ENCODE measurements at regions not wholly inside any gene's neighbourhood (a gene's known extent, or its start where the extent isn't known, plus 50 kb on each side); places are given as distances from the start of the nearest gene placed in this dataset.

DNA sequence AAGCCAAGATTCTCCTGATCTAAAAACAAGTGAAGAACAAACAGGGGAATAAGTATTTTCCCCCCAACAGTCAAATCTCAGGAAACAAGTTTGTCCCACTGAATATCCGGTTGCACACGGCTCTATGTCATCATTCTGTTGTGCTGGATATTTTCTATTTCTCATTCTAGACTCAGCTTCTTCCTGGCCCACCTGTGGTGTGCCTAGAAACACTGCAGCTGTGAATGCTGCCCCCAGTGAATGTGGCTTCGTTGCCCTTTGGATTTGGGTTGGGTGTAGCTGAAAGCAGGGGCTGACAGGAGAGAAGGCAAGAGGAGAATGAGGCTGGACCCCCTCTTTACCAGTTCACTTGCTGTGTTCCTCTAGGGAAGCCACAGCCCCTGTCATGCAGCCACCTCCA is 181.2 kb upstream of the PROK2 start:
- H3K36me3 ChIP-seq (ENCODE audit: control insufficient read depth, insufficient read depth, low read length): no peaks in the 10 kb centered on the region
- no peak overlapping the region for H3K4me3 ChIP-seq (ENCODE audit: low read depth in 2 of 2, low read length in 2 of 2)
- in situ Hi-C loops (cut with HindIII; ENCODE audit: low pct_unique_long_range_greater_than_20kb, low sequenced_read_pairs) (no loop called here), intact Hi-C loops (cut with micrococcal nuclease; ENCODE audit: unreplicated experiment) (no loop called here)
- no peaks in the 10 kb centered on the region for H3K9me3 ChIP-seq (ENCODE audit: control insufficient read depth, insufficient read depth, low read depth, low read length)
- no peak overlapping the region for H3K27ac ChIP-seq (ENCODE audit: low read length)
- ChIA-PET POLR2A (no interaction called here), CTCF (no interaction called here)
- H3K4me1 ChIP-seq (ENCODE audit: control insufficient read depth, insufficient read depth, low read length): no peaks in the 10 kb centered on the region
- no peak for ATAC-seq
- H3K27me3 ChIP-seq (ENCODE audit: control insufficient read depth, insufficient read depth, low read length): no peaks in the 10 kb centered on the region
- BruUV-seq (replicated peaks): no TSS peak
- TF ChIP-seq TCF7L2 (IDR thresholded peaks at IDR 0.05; ENCODE audit: low read depth, low read length) (no peak), POLR2AphosphoS5 (IDR thresholded peaks at IDR 0.05; ENCODE audit: low read depth, low read length) (no peak), SIN3A (IDR thresholded peaks at IDR 0.05; ENCODE audit: borderline replicate concordance, insufficient read depth, low read depth, low read length) (no peak)
- TF ChIP-seq, protein P1, sequence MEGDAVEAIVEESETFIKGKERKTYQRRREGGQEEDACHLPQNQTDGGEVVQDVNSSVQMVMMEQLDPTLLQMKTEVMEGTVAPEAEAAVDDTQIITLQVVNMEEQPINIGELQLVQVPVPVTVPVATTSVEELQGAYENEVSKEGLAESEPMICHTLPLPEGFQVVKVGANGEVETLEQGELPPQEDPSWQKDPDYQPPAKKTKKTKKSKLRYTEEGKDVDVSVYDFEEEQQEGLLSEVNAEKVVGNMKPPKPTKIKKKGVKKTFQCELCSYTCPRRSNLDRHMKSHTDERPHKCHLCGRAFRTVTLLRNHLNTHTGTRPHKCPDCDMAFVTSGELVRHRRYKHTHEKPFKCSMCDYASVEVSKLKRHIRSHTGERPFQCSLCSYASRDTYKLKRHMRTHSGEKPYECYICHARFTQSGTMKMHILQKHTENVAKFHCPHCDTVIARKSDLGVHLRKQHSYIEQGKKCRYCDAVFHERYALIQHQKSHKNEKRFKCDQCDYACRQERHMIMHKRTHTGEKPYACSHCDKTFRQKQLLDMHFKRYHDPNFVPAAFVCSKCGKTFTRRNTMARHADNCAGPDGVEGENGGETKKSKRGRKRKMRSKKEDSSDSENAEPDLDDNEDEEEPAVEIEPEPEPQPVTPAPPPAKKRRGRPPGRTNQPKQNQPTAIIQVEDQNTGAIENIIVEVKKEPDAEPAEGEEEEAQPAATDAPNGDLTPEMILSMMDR (IDR thresholded peaks at IDR 0.05): no peak
- TF ChIP-seq, protein P2, sequence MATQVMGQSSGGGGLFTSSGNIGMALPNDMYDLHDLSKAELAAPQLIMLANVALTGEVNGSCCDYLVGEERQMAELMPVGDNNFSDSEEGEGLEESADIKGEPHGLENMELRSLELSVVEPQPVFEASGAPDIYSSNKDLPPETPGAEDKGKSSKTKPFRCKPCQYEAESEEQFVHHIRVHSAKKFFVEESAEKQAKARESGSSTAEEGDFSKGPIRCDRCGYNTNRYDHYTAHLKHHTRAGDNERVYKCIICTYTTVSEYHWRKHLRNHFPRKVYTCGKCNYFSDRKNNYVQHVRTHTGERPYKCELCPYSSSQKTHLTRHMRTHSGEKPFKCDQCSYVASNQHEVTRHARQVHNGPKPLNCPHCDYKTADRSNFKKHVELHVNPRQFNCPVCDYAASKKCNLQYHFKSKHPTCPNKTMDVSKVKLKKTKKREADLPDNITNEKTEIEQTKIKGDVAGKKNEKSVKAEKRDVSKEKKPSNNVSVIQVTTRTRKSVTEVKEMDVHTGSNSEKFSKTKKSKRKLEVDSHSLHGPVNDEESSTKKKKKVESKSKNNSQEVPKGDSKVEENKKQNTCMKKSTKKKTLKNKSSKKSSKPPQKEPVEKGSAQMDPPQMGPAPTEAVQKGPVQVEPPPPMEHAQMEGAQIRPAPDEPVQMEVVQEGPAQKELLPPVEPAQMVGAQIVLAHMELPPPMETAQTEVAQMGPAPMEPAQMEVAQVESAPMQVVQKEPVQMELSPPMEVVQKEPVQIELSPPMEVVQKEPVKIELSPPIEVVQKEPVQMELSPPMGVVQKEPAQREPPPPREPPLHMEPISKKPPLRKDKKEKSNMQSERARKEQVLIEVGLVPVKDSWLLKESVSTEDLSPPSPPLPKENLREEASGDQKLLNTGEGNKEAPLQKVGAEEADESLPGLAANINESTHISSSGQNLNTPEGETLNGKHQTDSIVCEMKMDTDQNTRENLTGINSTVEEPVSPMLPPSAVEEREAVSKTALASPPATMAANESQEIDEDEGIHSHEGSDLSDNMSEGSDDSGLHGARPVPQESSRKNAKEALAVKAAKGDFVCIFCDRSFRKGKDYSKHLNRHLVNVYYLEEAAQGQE (IDR thresholded peaks at IDR 0.05; ENCODE audit: insufficient read depth in 1 of 2, low read depth in 2 of 2, low read length in 1 of 2): no peak
- DNase-seq (ENCODE audit: low read depth, low spot score): no peak

DNA sequence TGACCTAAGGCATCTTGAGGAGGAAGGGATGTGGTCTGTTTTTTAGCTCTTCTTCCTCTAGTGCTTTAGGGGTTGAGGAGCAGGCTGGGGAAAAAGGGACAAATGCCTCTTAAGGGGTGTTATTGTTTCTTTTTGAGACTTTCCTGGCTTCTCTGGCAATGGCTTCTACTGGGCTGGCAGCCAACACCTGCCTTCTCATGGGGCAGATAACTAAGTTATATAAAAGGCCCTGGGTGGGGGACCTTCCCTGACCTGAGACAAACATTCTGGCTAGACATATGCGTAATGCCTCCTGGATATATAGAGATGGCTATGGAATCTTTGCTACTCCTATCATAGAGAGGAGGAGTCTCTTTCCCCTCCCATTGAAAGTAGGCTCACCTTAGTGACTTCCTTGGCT is 179.2 kb upstream of the PROK2 start:
- CTCF ChIA-PET: no interaction called here
- intact Hi-C loops (cut with micrococcal nuclease; ENCODE audit: unreplicated experiment): no loop called here
- H3K9me3 ChIP-seq (ENCODE audit: control insufficient read depth, insufficient read depth, low read depth, low read length): no peaks in the 10 kb centered on the region
- POLR2A ChIA-PET: no interaction called here
- DNase-seq (ENCODE audit: low read depth, low spot score) (no peak), ATAC-seq (no peak)
- H3K4me3 ChIP-seq (ENCODE audit: low read depth in 2 of 2, low read length in 2 of 2): no peak overlapping the region
- H3K4me1 ChIP-seq (ENCODE audit: control insufficient read depth, insufficient read depth, low read length): no peaks in the 10 kb centered on the region
- H3K27me3 ChIP-seq (ENCODE audit: control insufficient read depth, insufficient read depth, low read length): no peaks in the 10 kb centered on the region
- in situ Hi-C loops (cut with HindIII; ENCODE audit: low pct_unique_long_range_greater_than_20kb, low sequenced_read_pairs): no loop called here
- BruUV-seq (replicated peaks): no TSS peak
- H3K36me3 ChIP-seq (ENCODE audit: control insufficient read depth, insufficient read depth, low read length): no peaks in the 10 kb centered on the region
- TF ChIP-seq, protein P2 (IDR thresholded peaks at IDR 0.05; ENCODE audit: insufficient read depth in 1 of 2, low read depth in 2 of 2, low read length in 1 of 2): no peak
- TF ChIP-seq SIN3A (IDR thresholded peaks at IDR 0.05; ENCODE audit: borderline replicate concordance, insufficient read depth, low read depth, low read length): no peak
- no peak for TF ChIP-seq TCF7L2 (IDR thresholded peaks at IDR 0.05; ENCODE audit: low read depth, low read length)
- TF ChIP-seq POLR2AphosphoS5 (IDR thresholded peaks at IDR 0.05; ENCODE audit: low read depth, low read length): no peak
- TF ChIP-seq, protein P1 (IDR thresholded peaks at IDR 0.05): no peak
- no peak overlapping the region for H3K27ac ChIP-seq (ENCODE audit: low read length)
